ENCODE measurements at regions not wholly inside any gene's neighbourhood (a gene's known extent, or its start where the extent isn't known, plus 50 kb on each side); places are given as distances from the start of the nearest gene placed in this dataset.
A peak's percentile ranks its signal among the peaks of the same experiment; 100 is the strongest.

DNA sequence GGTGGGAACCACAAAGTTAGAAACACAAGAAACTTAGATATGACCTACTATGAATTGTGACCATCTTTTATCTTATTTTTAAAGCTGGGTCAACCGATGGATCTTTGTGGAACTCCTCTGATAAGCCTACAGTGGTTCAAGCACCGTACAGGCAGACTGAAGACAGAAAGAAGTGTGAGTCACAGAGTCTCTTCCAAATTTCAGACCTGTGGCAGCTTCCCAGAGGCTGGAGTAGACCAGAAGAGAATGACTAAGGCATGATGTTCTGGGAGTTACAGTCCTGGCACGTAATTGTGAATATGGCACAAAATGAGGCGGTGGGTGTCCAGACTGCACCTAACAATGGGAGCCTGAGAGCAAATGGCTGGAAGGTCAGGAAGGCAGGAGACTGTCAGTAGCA is 70.0 kb downstream of the LMO4 start:
- Mint-ChIP-seq H3K27ac (peak overlapping the region; percentile 39; the same call in 1 of the 2 replicates), H3K4me1 (no peaks in the 10 kb centered on the region; the same call in 1 of the 2 replicates), H3K27me3 (ENCODE audit: low read depth) (no peaks in the 10 kb centered on the region), H3K4me3 (no peak overlapping the region), H3K36me3 (no peaks in the 10 kb centered on the region), H3K9me3 (no peaks in the 10 kb centered on the region)
- CTCF ChIA-PET, result no interaction called here
- DNase-seq (ENCODE audit: low spot score) (no peak), ATAC-seq (no peak)
- TF ChIP-seq ZNF423 (CRISPR knock-in tag; IDR thresholded peaks at IDR 0.05) (no peak), TEAD1 (CRISPR knock-in tag; IDR thresholded peaks at IDR 0.05) (no peak), TP53 (CRISPR knock-in tag; IDR thresholded peaks at IDR 0.05) (no peak), ZBTB21 (CRISPR knock-in tag; IDR thresholded peaks at IDR 0.05; ENCODE audit: borderline replicate concordance) (no peak), ZNF219 (CRISPR knock-in tag; IDR thresholded peaks at IDR 0.05; ENCODE audit: borderline replicate concordance) (no peak), NFATC4 (CRISPR knock-in tag; IDR thresholded peaks at IDR 0.05) (no peak), TCF7 (CRISPR knock-in tag; IDR thresholded peaks at IDR 0.05; ENCODE audit: low read depth) (no peak), KAT7 (CRISPR knock-in tag; IDR thresholded peaks at IDR 0.05; ENCODE audit: borderline replicate concordance) (no peak)
- TF ChIP-seq, protein P1, sequence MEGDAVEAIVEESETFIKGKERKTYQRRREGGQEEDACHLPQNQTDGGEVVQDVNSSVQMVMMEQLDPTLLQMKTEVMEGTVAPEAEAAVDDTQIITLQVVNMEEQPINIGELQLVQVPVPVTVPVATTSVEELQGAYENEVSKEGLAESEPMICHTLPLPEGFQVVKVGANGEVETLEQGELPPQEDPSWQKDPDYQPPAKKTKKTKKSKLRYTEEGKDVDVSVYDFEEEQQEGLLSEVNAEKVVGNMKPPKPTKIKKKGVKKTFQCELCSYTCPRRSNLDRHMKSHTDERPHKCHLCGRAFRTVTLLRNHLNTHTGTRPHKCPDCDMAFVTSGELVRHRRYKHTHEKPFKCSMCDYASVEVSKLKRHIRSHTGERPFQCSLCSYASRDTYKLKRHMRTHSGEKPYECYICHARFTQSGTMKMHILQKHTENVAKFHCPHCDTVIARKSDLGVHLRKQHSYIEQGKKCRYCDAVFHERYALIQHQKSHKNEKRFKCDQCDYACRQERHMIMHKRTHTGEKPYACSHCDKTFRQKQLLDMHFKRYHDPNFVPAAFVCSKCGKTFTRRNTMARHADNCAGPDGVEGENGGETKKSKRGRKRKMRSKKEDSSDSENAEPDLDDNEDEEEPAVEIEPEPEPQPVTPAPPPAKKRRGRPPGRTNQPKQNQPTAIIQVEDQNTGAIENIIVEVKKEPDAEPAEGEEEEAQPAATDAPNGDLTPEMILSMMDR (IDR thresholded peaks at IDR 0.05), result no peak
- TF ChIP-seq, protein P2, sequence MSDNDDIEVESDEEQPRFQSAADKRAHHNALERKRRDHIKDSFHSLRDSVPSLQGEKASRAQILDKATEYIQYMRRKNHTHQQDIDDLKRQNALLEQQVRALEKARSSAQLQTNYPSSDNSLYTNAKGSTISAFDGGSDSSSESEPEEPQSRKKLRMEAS (CRISPR knock-in tag; IDR thresholded peaks at IDR 0.05), result no peak
- TF ChIP-seq, protein P3, sequence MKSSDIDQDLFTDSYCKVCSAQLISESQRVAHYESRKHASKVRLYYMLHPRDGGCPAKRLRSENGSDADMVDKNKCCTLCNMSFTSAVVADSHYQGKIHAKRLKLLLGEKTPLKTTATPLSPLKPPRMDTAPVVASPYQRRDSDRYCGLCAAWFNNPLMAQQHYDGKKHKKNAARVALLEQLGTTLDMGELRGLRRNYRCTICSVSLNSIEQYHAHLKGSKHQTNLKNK (CRISPR knock-in tag; IDR thresholded peaks at IDR 0.05), result no peak
- POLR2A ChIA-PET, result no interaction called here

DNA sequence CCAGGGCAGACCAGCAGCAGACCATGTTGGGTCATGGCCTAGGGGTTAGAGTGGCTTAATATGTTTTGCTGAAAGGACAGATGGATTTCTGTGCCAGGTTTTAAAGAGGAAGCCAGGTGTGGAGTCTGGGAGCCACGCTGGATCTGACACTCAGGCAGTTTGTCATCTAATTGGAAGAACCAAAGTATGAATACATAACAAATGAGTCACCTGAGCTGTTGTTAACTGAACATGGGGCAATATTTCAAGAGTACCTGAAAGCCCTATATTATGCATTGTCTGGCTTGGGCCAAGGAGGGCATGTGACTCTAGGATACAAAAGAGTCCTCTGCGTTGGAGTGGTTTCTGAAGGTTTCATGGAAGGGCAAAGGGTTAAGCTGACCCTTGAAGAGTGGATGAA is 70.6 kb downstream of the LMO4 start:
- ATAC-seq (no peak), DNase-seq (ENCODE audit: low spot score) (no peak)
- Mint-ChIP-seq H3K4me1 (no peaks in the 10 kb centered on the region; the same call in 1 of the 2 replicates), H3K27me3 (ENCODE audit: low read depth) (no peaks in the 10 kb centered on the region), H3K4me3 (no peak overlapping the region), H3K36me3 (no peaks in the 10 kb centered on the region), H3K27ac (no peak overlapping the region), H3K9me3 (peaks cover under 1% of the 10 kb centered on the region; the same call in 1 of the 2 replicates)
- POLR2A ChIA-PET, result no interaction called here
- CTCF ChIA-PET, result no interaction called here
- TF ChIP-seq, protein P4, sequence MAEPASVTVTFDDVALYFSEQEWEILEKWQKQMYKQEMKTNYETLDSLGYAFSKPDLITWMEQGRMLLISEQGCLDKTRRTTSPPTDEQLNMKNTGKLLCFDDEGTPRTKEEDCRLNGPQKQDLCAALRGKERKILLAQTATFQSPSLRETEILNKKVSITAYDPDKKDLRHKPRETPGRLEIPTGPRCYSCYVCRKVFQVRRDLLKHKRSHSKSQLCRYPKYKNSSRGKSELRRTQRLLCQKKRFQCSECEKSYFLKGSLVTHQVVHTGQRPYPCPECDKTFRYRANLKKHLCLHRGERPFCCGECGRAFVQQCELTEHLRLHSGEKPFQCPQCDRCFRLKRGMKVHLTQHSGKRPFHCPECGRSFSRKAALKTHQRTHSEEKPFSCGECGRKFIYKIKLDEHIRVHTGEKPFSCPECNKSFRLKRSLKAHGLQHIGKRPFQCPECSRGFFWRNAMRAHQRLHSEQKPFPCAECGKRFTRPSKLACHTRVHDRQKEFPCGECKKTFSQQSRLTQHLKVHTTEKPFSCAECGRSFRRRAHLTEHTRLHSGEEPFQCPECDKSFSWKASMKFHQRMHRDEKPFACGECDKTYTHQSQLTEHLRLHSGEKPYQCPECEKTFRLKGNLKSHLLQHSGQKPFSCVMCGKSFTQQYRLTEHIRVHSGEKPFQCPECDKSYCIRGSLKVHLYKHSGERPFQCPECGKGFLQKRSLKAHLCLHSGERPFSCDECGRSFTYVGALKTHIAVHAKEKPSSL (CRISPR knock-in tag; conservative IDR thresholded peaks at IDR 0.05), result no peak
- no peak for TF ChIP-seq FOXJ3 (CRISPR knock-in tag; IDR thresholded peaks at IDR 0.05; ENCODE audit: borderline replicate concordance)
- no peak for TF ChIP-seq ZBTB21 (CRISPR knock-in tag; IDR thresholded peaks at IDR 0.05; ENCODE audit: borderline replicate concordance)
- TF ChIP-seq ZNF396 (CRISPR knock-in tag; IDR thresholded peaks at IDR 0.05; ENCODE audit: borderline replicate concordance), result no peak
- no peak for TF ChIP-seq JUN (CRISPR knock-in tag; IDR thresholded peaks at IDR 0.05)
- no peak for TF ChIP-seq NR2C2 (CRISPR knock-in tag; IDR thresholded peaks at IDR 0.05)
- no peak for TF ChIP-seq TEAD4 (CRISPR knock-in tag; IDR thresholded peaks at IDR 0.05)
- TF ChIP-seq ZNF317 (CRISPR knock-in tag; IDR thresholded peaks at IDR 0.05; ENCODE audit: borderline replicate concordance, low read depth), result no peak

DNA sequence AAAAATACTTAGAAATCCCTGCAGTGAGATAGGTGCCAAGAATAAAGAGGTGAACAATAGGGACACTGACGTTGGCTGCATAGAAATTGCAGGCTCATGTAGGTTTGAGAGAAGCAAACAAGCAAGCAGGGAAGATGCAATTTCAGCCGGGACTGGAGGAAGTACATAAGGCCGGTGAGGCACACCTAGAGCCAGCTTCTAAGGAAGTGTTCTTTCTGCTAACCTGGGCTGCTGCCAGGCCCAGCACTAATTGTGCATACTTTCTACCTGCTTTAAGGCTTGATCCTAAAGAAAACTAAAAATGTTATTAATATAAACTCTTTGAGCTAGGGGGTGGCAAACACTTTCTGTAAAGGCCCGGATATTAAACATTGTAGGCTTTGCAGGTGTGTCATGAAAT is 71.0 kb downstream of the LMO4 start:
- Mint-ChIP-seq H3K4me3 (no peak overlapping the region), H3K9me3 (peaks cover 4% of the 10 kb centered on the region; the same call in 1 of the 2 replicates), H3K36me3 (no peaks in the 10 kb centered on the region), H3K27ac (no peak overlapping the region), H3K4me1 (no peaks in the 10 kb centered on the region; the same call in 1 of the 2 replicates), H3K27me3 (ENCODE audit: low read depth) (no peaks in the 10 kb centered on the region; the same call in 1 of the 2 replicates)
- CTCF ChIA-PET, result no interaction called here
- ATAC-seq (no peak), DNase-seq (ENCODE audit: low spot score) (no peak)
- POLR2A ChIA-PET, result no interaction called here
- no peak for TF ChIP-seq JAZF1 (CRISPR knock-in tag; IDR thresholded peaks at IDR 0.05)
- TF ChIP-seq, protein P5, sequence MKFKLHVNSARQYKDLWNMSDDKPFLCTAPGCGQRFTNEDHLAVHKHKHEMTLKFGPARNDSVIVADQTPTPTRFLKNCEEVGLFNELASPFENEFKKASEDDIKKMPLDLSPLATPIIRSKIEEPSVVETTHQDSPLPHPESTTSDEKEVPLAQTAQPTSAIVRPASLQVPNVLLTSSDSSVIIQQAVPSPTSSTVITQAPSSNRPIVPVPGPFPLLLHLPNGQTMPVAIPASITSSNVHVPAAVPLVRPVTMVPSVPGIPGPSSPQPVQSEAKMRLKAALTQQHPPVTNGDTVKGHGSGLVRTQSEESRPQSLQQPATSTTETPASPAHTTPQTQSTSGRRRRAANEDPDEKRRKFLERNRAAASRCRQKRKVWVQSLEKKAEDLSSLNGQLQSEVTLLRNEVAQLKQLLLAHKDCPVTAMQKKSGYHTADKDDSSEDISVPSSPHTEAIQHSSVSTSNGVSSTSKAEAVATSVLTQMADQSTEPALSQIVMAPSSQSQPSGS (CRISPR knock-in tag; IDR thresholded peaks at IDR 0.05; ENCODE audit: borderline replicate concordance, low read depth), result no peak
- TF ChIP-seq, protein P6, sequence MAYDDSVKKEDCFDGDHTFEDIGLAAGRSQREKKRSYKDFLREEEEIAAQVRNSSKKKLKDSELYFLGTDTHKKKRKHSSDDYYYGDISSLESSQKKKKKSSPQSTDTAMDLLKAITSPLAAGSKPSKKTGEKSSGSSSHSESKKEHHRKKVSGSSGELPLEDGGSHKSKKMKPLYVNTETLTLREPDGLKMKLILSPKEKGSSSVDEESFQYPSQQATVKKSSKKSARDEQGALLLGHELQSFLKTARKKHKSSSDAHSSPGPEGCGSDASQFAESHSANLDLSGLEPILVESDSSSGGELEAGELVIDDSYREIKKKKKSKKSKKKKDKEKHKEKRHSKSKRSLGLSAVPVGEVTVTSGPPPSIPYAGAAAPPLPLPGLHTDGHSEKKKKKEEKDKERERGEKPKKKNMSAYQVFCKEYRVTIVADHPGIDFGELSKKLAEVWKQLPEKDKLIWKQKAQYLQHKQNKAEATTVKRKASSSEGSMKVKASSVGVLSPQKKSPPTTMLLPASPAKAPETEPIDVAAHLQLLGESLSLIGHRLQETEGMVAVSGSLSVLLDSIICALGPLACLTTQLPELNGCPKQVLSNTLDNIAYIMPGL (CRISPR knock-in tag; IDR thresholded peaks at IDR 0.05), result no peak
- TF ChIP-seq, protein P7, sequence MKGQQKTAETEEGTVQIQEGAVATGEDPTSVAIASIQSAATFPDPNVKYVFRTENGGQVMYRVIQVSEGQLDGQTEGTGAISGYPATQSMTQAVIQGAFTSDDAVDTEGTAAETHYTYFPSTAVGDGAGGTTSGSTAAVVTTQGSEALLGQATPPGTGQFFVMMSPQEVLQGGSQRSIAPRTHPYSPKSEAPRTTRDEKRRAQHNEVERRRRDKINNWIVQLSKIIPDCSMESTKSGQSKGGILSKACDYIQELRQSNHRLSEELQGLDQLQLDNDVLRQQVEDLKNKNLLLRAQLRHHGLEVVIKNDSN (CRISPR knock-in tag; IDR thresholded peaks at IDR 0.05), result no peak
- TF ChIP-seq GABPB1 (CRISPR knock-in tag; IDR thresholded peaks at IDR 0.05), result no peak
- TF ChIP-seq, protein P8, sequence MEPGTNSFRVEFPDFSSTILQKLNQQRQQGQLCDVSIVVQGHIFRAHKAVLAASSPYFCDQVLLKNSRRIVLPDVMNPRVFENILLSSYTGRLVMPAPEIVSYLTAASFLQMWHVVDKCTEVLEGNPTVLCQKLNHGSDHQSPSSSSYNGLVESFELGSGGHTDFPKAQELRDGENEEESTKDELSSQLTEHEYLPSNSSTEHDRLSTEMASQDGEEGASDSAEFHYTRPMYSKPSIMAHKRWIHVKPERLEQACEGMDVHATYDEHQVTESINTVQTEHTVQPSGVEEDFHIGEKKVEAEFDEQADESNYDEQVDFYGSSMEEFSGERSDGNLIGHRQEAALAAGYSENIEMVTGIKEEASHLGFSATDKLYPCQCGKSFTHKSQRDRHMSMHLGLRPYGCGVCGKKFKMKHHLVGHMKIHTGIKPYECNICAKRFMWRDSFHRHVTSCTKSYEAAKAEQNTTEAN (CRISPR knock-in tag; IDR thresholded peaks at IDR 0.05), result no peak
